ENCODE measurements at regions not wholly inside any gene's neighbourhood (a gene's known extent, or its start where the extent isn't known, plus 50 kb on each side); places are given as distances from the start of the nearest gene placed in this dataset.

GRCh38 chr15:61500951-61501620 is 272.0 kb upstream of the RORA start:
- TF ChIP-seq POLR2A (IDR thresholded peaks at IDR 0.05) = no peak
- TF ChIP-seq POLR2AphosphoS5 (IDR thresholded peaks at IDR 0.05) = no peak
- TF ChIP-seq CTCF (IDR thresholded peaks at IDR 0.05) = no peak
